GM12801 (cell line): ENCODE measurements at regions not wholly inside any gene's neighbourhood (a gene's known extent, or its start where the extent isn't known, plus 50 kb on each side); places are given as distances from the start of the nearest gene placed in this dataset.

Source experiments
- TF ChIP-seq, protein P1 (sequence below): IDR thresholded peaks from one replicate; pipeline ENCODE4 v1.5.1; 2011; ENCODE audit warnings: control low read depth; ENCODE audit not compliant: insufficient read length; ENCODE audit errors: extremely low read depth

DNA sequence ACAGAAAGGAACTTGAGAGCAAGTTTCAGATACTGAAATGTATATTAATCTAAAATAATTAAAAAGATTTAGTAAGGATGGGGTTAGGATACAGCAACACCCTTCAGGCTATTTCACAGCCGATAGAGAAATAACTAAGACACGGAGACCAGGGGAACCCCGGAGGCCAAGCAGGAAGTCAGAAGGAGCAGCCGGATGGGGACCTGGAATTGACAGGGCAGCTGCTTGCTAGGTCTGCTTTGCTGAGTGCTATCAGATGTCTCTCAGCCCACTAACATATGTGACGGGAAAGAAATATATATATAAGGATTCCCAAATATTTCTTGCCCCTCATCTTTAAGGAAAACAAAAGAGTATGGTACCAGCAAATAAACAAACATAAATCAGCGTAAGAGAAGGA, 154.1 kb upstream of the CDH5 start:
- TF ChIP-seq, protein P1, sequence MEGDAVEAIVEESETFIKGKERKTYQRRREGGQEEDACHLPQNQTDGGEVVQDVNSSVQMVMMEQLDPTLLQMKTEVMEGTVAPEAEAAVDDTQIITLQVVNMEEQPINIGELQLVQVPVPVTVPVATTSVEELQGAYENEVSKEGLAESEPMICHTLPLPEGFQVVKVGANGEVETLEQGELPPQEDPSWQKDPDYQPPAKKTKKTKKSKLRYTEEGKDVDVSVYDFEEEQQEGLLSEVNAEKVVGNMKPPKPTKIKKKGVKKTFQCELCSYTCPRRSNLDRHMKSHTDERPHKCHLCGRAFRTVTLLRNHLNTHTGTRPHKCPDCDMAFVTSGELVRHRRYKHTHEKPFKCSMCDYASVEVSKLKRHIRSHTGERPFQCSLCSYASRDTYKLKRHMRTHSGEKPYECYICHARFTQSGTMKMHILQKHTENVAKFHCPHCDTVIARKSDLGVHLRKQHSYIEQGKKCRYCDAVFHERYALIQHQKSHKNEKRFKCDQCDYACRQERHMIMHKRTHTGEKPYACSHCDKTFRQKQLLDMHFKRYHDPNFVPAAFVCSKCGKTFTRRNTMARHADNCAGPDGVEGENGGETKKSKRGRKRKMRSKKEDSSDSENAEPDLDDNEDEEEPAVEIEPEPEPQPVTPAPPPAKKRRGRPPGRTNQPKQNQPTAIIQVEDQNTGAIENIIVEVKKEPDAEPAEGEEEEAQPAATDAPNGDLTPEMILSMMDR, result no peak

DNA sequence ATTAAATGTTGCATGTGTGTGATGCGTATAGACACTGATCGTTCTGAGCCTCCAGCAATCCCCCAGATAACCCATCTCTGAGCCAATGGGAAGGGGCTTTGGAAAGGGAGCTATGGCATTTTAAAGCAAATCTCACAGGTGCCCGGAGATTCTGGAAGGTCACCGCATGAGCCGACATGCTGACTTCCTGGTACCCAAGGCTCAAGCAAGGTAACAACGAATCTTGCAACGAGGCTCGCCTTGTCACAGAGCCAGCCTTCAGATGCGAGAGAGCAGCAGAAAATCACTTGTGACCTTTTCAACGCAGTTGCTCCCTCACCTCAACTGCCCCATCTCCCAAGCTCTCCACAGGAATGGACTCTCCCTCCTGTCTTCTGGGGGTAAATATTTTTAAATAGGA, 154.8 kb upstream of the CDH5 start:
- TF ChIP-seq, protein P1, result no peak

DNA sequence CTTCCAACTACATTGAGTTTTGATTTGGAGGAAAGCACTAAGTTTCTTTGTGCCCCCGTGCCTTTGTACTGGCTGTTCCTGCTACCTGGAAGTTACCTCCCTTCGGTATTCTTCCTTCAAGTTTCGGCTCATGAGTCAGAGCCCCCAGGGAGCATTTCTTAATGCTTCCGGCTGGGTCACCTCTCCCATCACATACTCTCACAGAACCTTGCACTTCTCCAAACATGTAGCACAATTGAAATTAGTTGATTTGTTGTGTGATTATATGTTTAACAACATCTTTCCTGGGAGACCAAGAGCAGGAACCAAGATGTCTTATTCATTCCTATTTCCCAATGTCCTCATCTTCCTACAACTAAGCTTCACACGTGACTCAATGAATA, 158.6 kb upstream of the CDH5 start:
- TF ChIP-seq, protein P1, result no peak

DNA sequence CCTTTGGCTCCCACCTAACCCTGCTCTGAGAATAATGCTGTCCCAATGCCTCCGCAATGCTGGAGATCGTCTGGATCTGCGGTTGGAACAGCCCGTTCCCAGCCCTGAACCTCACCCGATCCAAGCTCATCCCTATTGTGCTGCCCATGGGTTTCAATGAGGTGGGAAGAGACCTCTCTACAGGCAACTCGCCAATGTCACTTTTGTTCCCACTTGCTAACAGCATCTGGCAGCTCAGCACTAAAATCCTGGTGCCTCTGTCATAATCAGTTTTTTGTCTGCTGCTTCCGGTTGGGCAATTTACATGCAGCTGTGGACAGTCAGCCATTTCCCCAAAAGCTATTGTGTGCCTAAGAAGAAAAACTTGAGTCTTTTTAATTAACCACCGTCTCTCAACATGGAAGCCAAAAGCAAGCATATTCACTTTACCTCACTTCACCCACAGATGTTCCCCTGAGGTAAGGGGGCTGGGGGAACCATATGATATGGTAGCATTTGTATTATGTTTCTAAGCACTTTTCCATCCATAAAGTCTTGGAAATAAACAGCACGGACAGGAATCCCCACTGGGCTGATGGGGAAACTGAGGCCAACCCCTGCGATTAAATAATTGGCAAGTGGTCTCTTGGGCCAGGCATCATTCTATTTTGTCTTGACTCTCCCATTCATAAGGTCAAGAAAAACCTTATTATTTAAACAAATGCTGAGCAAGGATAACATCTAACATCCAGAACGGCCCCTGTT, 159.2 kb upstream of the CDH5 start:
- TF ChIP-seq, protein P1, result no peak

DNA sequence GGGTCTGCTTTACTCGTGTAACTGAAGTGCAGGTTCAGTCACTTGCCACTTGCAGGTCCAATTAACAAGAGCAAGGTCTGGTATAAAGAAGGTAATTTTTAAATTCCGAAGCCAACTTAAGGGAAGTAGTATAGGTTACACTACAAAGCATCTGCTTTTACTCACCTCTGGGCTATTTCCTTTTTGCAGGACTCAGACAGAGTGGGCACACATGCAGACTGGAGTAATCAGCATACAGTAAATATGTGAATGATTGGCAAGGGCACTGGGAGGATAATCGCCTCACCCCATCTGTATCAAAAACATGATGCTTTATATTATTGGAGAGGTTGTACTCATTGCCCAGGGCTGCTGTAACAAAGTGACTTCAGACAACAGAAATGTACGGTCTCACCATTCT, 160.1 kb upstream of the CDH5 start:
- TF ChIP-seq, protein P1, result no peak

DNA sequence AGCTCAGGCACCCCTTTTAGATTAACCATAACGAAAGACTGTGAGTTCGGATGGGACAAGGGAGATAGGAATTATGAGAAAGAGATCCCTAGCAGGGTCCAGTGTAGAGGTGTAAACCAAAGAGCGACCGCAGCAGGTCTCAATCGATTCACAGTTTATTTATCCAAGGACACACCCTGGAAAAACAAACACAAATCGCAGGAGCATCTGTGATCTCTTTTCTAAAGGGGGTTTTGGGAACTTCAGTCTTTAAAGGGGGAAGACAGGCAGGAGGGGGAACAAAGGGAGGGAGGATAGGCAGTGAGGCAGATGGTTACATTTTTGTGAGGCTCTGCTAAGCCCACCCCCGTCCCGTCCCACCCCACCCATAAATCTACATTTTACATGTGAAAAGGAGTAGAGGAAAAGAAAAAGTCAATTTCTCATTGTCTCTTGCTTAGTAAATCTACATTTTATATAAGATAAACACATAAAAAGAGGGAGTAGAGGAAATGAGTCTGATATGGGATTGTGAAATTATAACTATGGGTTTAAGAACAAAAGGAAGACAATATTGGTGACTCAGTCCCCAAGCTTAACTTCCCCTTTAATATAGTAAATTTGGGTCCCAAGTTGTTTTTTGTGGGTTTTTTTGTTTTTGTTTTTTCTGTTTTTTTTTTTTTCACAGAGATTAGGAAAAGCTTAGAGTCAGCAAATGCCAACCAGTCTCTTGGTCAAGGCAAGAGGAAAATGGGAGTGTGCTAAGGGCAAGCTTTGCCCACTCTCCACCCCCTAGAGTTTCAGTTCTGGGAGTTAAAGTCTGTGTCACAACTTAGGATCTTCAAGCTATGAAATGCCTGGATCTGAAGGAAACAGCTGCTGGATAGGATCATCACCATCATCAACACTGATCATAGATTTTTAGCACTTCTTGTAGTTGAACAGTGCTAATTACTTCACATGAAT, 160.9 kb upstream of the CDH5 start:
- TF ChIP-seq, protein P1, result no peak

DNA sequence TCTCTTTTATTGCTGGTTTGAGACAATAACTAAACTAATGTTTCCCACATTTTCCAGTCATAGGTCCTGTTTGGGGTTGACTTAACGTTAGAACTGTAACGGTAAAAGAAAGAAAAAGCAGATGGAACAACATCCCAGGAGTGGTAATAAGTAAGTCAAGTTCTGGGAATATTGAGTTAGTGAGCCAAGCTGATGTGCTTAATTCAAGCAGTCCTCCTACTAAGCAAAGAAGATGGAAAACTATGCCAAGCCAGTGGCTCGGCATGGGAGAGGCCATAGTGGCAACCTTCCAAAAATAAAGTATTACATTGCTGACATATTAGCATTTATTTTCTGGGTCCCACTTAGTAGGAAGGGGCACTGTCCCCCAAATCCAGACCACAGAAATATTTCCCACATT, 161.7 kb upstream of the CDH5 start:
- TF ChIP-seq, protein P1, result no peak
